Adrenal gland (tissue), 9 donors: ENCODE measurements at regions not wholly inside any gene's neighbourhood (a gene's known extent, or its start where the extent isn't known, plus 50 kb on each side); places are given as distances from the start of the nearest gene placed in this dataset.
A peak's percentile ranks its signal among the peaks of the same experiment; 100 is the strongest.

Source experiments
- DNase-seq, 7 donors: peaks; one replicate each; pipeline ENCODE4 v3.0.0-alpha.2; 2019 to 2020
- H3K27ac ChIP-seq, 5 donors: fragments of 200-600 bp; sonication (generic) in 4 of 5; 1 replicate in 3 of 5; 2 replicates in 2 of 5; pipeline versions ENCODE4 v1.5.1 to v1.8.0; 2016 to 2020; ENCODE audit warnings: mild to moderate bottlenecking in 1 of 5
- H3K27me3 ChIP-seq: fragments of 200-600 bp; 2 replicates; pipeline ENCODE4 v1.8.0; 2021
- H3K36me3 ChIP-seq, 2 donors: fragments of 200-600 bp; replicated peaks in 1 of 2; 1 replicate in 1 of 2; 2 replicates in 1 of 2; pipeline versions ENCODE4 v1.5.1 to v1.8.0; 2018 to 2022
- H3K4me1 ChIP-seq, 2 donors: fragments of 200-600 bp; replicated peaks in 1 of 2; 1 replicate in 1 of 2; 2 replicates in 1 of 2; pipeline versions ENCODE4 v1.5.1 to v1.8.0; 2018 to 2021
- H3K4me3 ChIP-seq, 4 donors: fragments of 200-600 bp; sonication (generic) in 3 of 4; one replicate each; pipeline ENCODE4 v1.5.1; 2016 to 2018
- H3K9me3 ChIP-seq, 3 donors: fragments of 200-600 bp; sonication (generic) in 1 of 3; replicated peaks in 1 of 3; 1 replicate in 2 of 3; 2 replicates in 1 of 3; pipeline versions ENCODE4 v1.5.1 to v1.8.0; 2016 to 2021
- CTCF ChIP-seq, 6 experiments: fragments of 450-650 bp in 4 of 6; fragments of 200-600 bp in 2 of 6; sonication (generic) in 1 of 6; IDR thresholded peaks; 1 replicate in 5 of 6; 2 replicates in 1 of 6; pipeline versions ENCODE4 v1.5.1 to v1.8.0; 2016 to 2021; ENCODE audit warnings: antibody characterized with exemption in 6 of 6, mild to moderate bottlenecking in 2 of 6, moderate library complexity in 1 of 6
- POLR2A ChIP-seq, 2 donors: fragments of 450-650 bp; IDR thresholded peaks; one replicate each; pipeline ENCODE4 v1.6.1; 2017; ENCODE audit warnings: antibody characterized with exemption in 2 of 2, mild to moderate bottlenecking in 2 of 2, moderate library complexity in 1 of 2
- WGBS, 4 donors: extraction: QIAGEN DNeasy Blood & Tissue Kit in 2 of 4; methylation state at CpG; one replicate each; pipeline versions ENCODE4 v1.1.5 to v1.1.7; 2013 to 2017; 5-methylcytosine and 5-hydroxymethylcytosine counted together
- intact Hi-C, 2 donors: fragments of 100-400 bp; cut with DNase I; formaldehyde crosslinking; loops; one replicate each; pipeline versions ENCODE4 v1.14.1 to v1.15.0; 2022 to 2023
- donor health status: healthy with polysubstance abuse.
- donor health status: Bipolar disorder and iron deficiency.
- donor health status: DM: yes; HTN: yes; CAD: no.
- donor health status: DM: no; HTN: no; CAD: no.
- donor health status: DM: no; HTN: no; CAD: no.

- Histone ChIP-seq H3K36me3 (no peaks in the 10 kb centered on the region), H3K4me1 (peaks cover 32 to 50% of the 10 kb centered on the region in 2 donors), H3K4me3 (no peak overlapping the region), H3K27me3 (no peaks in the 10 kb centered on the region), H3K27ac (peak overlapping the region in 4 of 5 donors; percentile 29 to 74 (median 42)), H3K9me3 (no peaks in the 10 kb centered on the region)
- TF ChIP-seq POLR2A (IDR thresholded peaks at IDR 0.05) (no peak), CTCF (IDR thresholded peaks at IDR 0.05) (no peak)
- WGBS, 4 donors = 30 to 42% (median 35%) methylated on average over 4 of the region's 4 CpGs
- intact Hi-C loops = no loop called here
- peak in 2 of 7 donors; percentile 33 to 38 for DNase-seq
Measured at GRCh38 chr9:95756986-95757385, 118.5 kb upstream of the ERCC6L2 start.

- WGBS, 4 donors = 74 to 86% (median 81%) methylated on average over 3 of the region's 3 CpGs
- no peak for TF ChIP-seq POLR2A (IDR thresholded peaks at IDR 0.05)
- no peak for TF ChIP-seq CTCF (IDR thresholded peaks at IDR 0.05)
- Histone ChIP-seq H3K27me3 (no peaks in the 10 kb centered on the region), H3K9me3 (no peaks in the 10 kb centered on the region), H3K36me3 (no peaks in the 10 kb centered on the region), H3K27ac (peak overlapping the region in 3 of 5 donors; percentile 23 to 45 (median 42)), H3K4me3 (no peak overlapping the region), H3K4me1 (peaks cover 32 to 50% of the 10 kb centered on the region in 2 donors)
- intact Hi-C loops = no loop called here
- DNase-seq = no peak
Measured at GRCh38 chr9:95756101-95756500, 119.4 kb upstream of the ERCC6L2 start.

GRCh38 chr9:95755421-95755730 lies 120.1 kb upstream of the ERCC6L2 start:
- Histone ChIP-seq H3K9me3 (no peaks in the 10 kb centered on the region), H3K27ac (peak overlapping the region in 3 of 5 donors; percentile 23 to 45 (median 42)), H3K27me3 (no peaks in the 10 kb centered on the region), H3K36me3 (no peaks in the 10 kb centered on the region), H3K4me1 (peaks cover 32 to 50% of the 10 kb centered on the region in 2 donors), H3K4me3 (no peak overlapping the region)
- no peak for DNase-seq
- 52 to 62% (median 60%) methylated on average over 3 of the region's 3 CpGs for WGBS, 4 donors
- intact Hi-C loops = no loop called here
- TF ChIP-seq POLR2A (IDR thresholded peaks at IDR 0.05) = no peak
- TF ChIP-seq CTCF (IDR thresholded peaks at IDR 0.05) = no peak

- Histone ChIP-seq H3K27me3 (no peaks in the 10 kb centered on the region), H3K4me1 (peaks cover 32 to 50% of the 10 kb centered on the region in 2 donors), H3K4me3 (no peak overlapping the region), H3K27ac (peak overlapping the region in 3 of 5 donors; percentile 17 to 45 (median 23)), H3K9me3 (no peaks in the 10 kb centered on the region), H3K36me3 (no peaks in the 10 kb centered on the region)
- 52 to 59% (median 55%) methylated on average over 14 to 15 of the region's 15 CpGs for WGBS, 4 donors
- TF ChIP-seq POLR2A (IDR thresholded peaks at IDR 0.05) = no peak
- no peak for TF ChIP-seq CTCF (IDR thresholded peaks at IDR 0.05)
- DNase-seq = peak in 6 of 7 donors; percentile 37 to 67 (median 50)
- intact Hi-C loops = no loop called here
Measured at GRCh38 chr9:95754533-95755420, 120.7 kb upstream of the ERCC6L2 start.
